CD14-positive monocyte (primary cell): ENCODE measurements at regions not wholly inside any gene's neighbourhood (a gene's known extent, or its start where the extent isn't known, plus 50 kb on each side); places are given as distances from the start of the nearest gene placed in this dataset.

ENCODE experiments used
- DNase-seq, 3 donors: peaks; one replicate each; pipeline ENCODE4 v3.0.0-alpha.2; 2011 to 2022
- H2AFZ ChIP-seq: 2 replicates; pipeline ENCODE4 v1.6.0; 2012; ENCODE audit warnings: mild to moderate bottlenecking, low read depth, low read length, inconsistent platforms; ENCODE audit not compliant: insufficient read depth, poor library complexity, severe bottlenecking
- H3K27ac ChIP-seq, 2 donors: 1 replicate in 1 of 2; 2 replicates in 1 of 2; pipeline ENCODE4 v1.5.1; 2012 to 2013; ENCODE audit warnings: low read length in 2 of 2, control low read depth in 1 of 2, inconsistent platforms in 1 of 2, low read depth in 1 of 2, mild to moderate bottlenecking in 1 of 2
- H3K27me3 ChIP-seq, 2 donors: one replicate each; pipeline versions ENCODE4 v1.6.0 to v1.6.1; 2011 to 2013; ENCODE audit warnings: low read length in 2 of 2; ENCODE audit not compliant: control insufficient read depth in 2 of 2, insufficient read depth in 2 of 2
- H3K36me3 ChIP-seq, 2 donors: replicated peaks in 1 of 2; 1 replicate in 1 of 2; 2 replicates in 1 of 2; pipeline versions ENCODE4 v1.5.1 to v1.6.1; 2012 to 2013; ENCODE audit warnings: low read length in 2 of 2, control low read depth in 1 of 2, inconsistent platforms in 1 of 2, mild to moderate bottlenecking in 1 of 2; ENCODE audit not compliant: insufficient read depth in 2 of 2, control insufficient read depth in 1 of 2
- H3K4me1 ChIP-seq, 2 donors: 1 replicate in 1 of 2; 2 replicates in 1 of 2; pipeline versions ENCODE4 v1.5.1 to v1.6.1; 2012 to 2013; ENCODE audit warnings: low read length in 2 of 2, control low read depth in 1 of 2, inconsistent platforms in 1 of 2, mild to moderate bottlenecking in 1 of 2, moderate library complexity in 1 of 2; ENCODE audit not compliant: insufficient read depth in 2 of 2, control insufficient read depth in 1 of 2
- H3K4me2 ChIP-seq: replicated peaks from 2 replicates; pipeline ENCODE3; 2012; ENCODE audit warnings: low read length, moderate library complexity, mild to moderate bottlenecking; ENCODE audit not compliant: poor library complexity, severe bottlenecking; ENCODE audit errors: extremely low read depth
- H3K4me3 ChIP-seq, 3 experiments: fragments of 200-600 bp in 1 of 3; sonication (generic) in 1 of 3; replicated peaks in 1 of 3; 1 replicate in 2 of 3; 2 replicates in 1 of 3; pipeline ENCODE4 v1.5.1; 2011 to 2013; ENCODE audit warnings: low read length in 3 of 3, mild to moderate bottlenecking in 3 of 3, control low read depth in 2 of 3, low read depth in 2 of 3, inconsistent platforms in 1 of 3, moderate library complexity in 1 of 3
- H3K79me2 ChIP-seq: 2 replicates; pipeline ENCODE4 v1.6.0; 2012; ENCODE audit warnings: mild to moderate bottlenecking, control low read depth, inconsistent platforms, low read length, moderate library complexity; ENCODE audit not compliant: insufficient read depth
- H3K9ac ChIP-seq: 2 replicates; pipeline ENCODE4 v1.6.0; 2017; ENCODE audit warnings: low read length, mild to moderate bottlenecking; ENCODE audit not compliant: insufficient read depth, poor library complexity, severe bottlenecking
- H3K9me3 ChIP-seq, 2 donors: replicated peaks in 1 of 2; 1 replicate in 1 of 2; 2 replicates in 1 of 2; pipeline versions ENCODE4 v1.5.1 to v1.6.1; 2012 to 2013; ENCODE audit warnings: low read length in 2 of 2, control low read depth in 1 of 2; ENCODE audit not compliant: control insufficient read depth in 1 of 2, insufficient read depth in 1 of 2
- H4K20me1 ChIP-seq: 2 replicates; pipeline ENCODE4 v1.6.0; 2012; ENCODE audit warnings: mild to moderate bottlenecking, low read length, control low read depth, moderate library complexity; ENCODE audit not compliant: insufficient read depth
- H3K27ac Mint-ChIP-seq, 7 donors: one replicate each; pipeline ENCODE4 v1.8.0; 2020; ENCODE audit warnings: mild to moderate bottlenecking in 7 of 7, mixed read lengths in 7 of 7, moderate library complexity in 6 of 7, inconsistent platforms in 2 of 7
- H3K27me3 Mint-ChIP-seq, 3 donors: one replicate each; pipeline ENCODE4 v1.8.0; 2021 to 2022; ENCODE audit warnings: low read depth in 3 of 3, mild to moderate bottlenecking in 3 of 3, mixed read lengths in 3 of 3, moderate library complexity in 3 of 3, inconsistent platforms in 1 of 3
- H3K36me3 Mint-ChIP-seq, 2 donors: one replicate each; pipeline ENCODE4 v1.8.0; 2020; ENCODE audit warnings: mixed read lengths in 2 of 2, inconsistent platforms in 1 of 2, mild to moderate bottlenecking in 1 of 2
- H3K4me1 Mint-ChIP-seq: one replicate; pipeline ENCODE4 v1.8.0; 2020; ENCODE audit warnings: mild to moderate bottlenecking, mixed read lengths
- H3K4me3 Mint-ChIP-seq, 2 donors: one replicate each; pipeline ENCODE4 v1.8.0; 2020; ENCODE audit warnings: mild to moderate bottlenecking in 2 of 2, mixed read lengths in 2 of 2, moderate library complexity in 1 of 2
- H3K9me3 Mint-ChIP-seq, 7 donors: one replicate each; pipeline ENCODE4 v1.8.0; 2020 to 2022; ENCODE audit warnings: mixed read lengths in 7 of 7, mild to moderate bottlenecking in 6 of 7, moderate library complexity in 6 of 7, inconsistent platforms in 2 of 7
- CTCF ChIP-seq: fragments of 200-600 bp; IDR thresholded peaks from one replicate; pipeline ENCODE4 v1.8.0; 2022; ENCODE audit warnings: antibody characterized with exemption, mild to moderate bottlenecking
- WGBS: methylation state at CpG from one replicate; pipeline ENCODE4 v1.1.5; 2013; ENCODE audit warnings: missing lambda C conversion rate; ENCODE audit not compliant: insufficient coverage; 5-methylcytosine and 5-hydroxymethylcytosine counted together
- intact Hi-C, 2 donors: fragments of 100-400 bp; cut with micrococcal nuclease; formaldehyde crosslinking; loops; one replicate each; pipeline versions ENCODE4 v1.15.0 to v1.15.1; 2023

GRCh38 chr14:30193101-30193500 lies 265.5 kb upstream of the PRKD1 start:
- Mint-ChIP-seq H3K27me3 (no peaks in the 10 kb centered on the region), H3K4me1 (no peaks in the 10 kb centered on the region), H3K9me3 (peaks cover 0 to 1% (median 0%) of the 10 kb centered on the region in 7 donors), H3K4me3 (no peak overlapping the region), H3K27ac (no peak overlapping the region), H3K36me3 (no peaks in the 10 kb centered on the region)
- no peaks in the 10 kb centered on the region for H3K27me3 ChIP-seq
- no peak overlapping the region for H2AFZ ChIP-seq
- H3K27ac ChIP-seq, result no peak overlapping the region
- H3K36me3 ChIP-seq, result no peaks in the 10 kb centered on the region
- intact Hi-C loops, result no loop called here
- WGBS, result no CpG with 5 or more reads among the region's 4 CpGs
- no peaks in the 10 kb centered on the region for H3K79me2 ChIP-seq
- no peak overlapping the region for H3K4me3 ChIP-seq
- no peaks in the 10 kb centered on the region for H3K9me3 ChIP-seq
- no peak for DNase-seq
- no peaks in the 10 kb centered on the region for H3K4me1 ChIP-seq
- TF ChIP-seq CTCF, result no peak
- no peak overlapping the region for H3K4me2 ChIP-seq
- no peak overlapping the region for H3K9ac ChIP-seq
- no peaks in the 10 kb centered on the region for H4K20me1 ChIP-seq

- no peak overlapping the region for H3K4me2 ChIP-seq
- DNase-seq, result no peak
- H3K27me3 ChIP-seq, result no peaks in the 10 kb centered on the region
- no peaks in the 10 kb centered on the region for H3K36me3 ChIP-seq
- Mint-ChIP-seq H3K36me3 (no peaks in the 10 kb centered on the region), H3K4me1 (no peaks in the 10 kb centered on the region), H3K27me3 (no peaks in the 10 kb centered on the region), H3K9me3 (peaks cover 0 to 1% (median 0%) of the 10 kb centered on the region in 7 donors), H3K4me3 (no peak overlapping the region), H3K27ac (no peak overlapping the region)
- TF ChIP-seq CTCF, result no peak
- no peak overlapping the region for H3K9ac ChIP-seq
- H3K4me3 ChIP-seq, result no peak overlapping the region
- no peak overlapping the region for H3K27ac ChIP-seq
- no peaks in the 10 kb centered on the region for H3K79me2 ChIP-seq
- WGBS, result no CpG with 5 or more reads among the region's 4 CpGs
- no peaks in the 10 kb centered on the region for H4K20me1 ChIP-seq
- H3K9me3 ChIP-seq, result no peaks in the 10 kb centered on the region
- intact Hi-C loops, result no loop called here
- H2AFZ ChIP-seq, result no peak overlapping the region
- H3K4me1 ChIP-seq, result no peaks in the 10 kb centered on the region
These were observed 266.3 kb upstream of the PRKD1 start for GRCh38 chr14:30193845-30194501.
